HCT116 (cell line): ENCODE measurements at regions not wholly inside any gene's neighbourhood (a gene's known extent, or its start where the extent isn't known, plus 50 kb on each side); places are given as distances from the start of the nearest gene placed in this dataset.

ENCODE experiments used
- CTCF ChIP-seq, 3 experiments: fragments of 200-600 bp in 1 of 3; sonication (generic) in 1 of 3; IDR thresholded peaks in 2 of 3; conservative IDR thresholded peaks in 1 of 3; 2 replicates each; pipeline ENCODE4 v1.5.1; 2012 to 2017; ENCODE audit warnings: low read depth in 2 of 3, low read length in 2 of 3, antibody characterized with exemption in 1 of 3, borderline replicate concordance in 1 of 3, control low read depth in 1 of 3, mild to moderate bottlenecking in 1 of 3, mixed read lengths in 1 of 3, mixed run types in 1 of 3, moderate library complexity in 1 of 3; ENCODE audit not compliant: insufficient read depth in 1 of 3
- EZH2 ChIP-seq: fragments of 200-600 bp; sonication (generic); IDR thresholded peaks from 2 replicates; pipeline ENCODE4 v1.6.1; 2017; ENCODE audit warnings: antibody characterized with exemption, mixed run types
- JUND ChIP-seq: IDR thresholded peaks from 2 replicates; pipeline ENCODE4 v1.6.1; 2012
- MAX ChIP-seq: IDR thresholded peaks from 2 replicates; pipeline ENCODE4 v1.6.1; 2012
- POLR2A ChIP-seq: IDR thresholded peaks from 2 replicates; pipeline ENCODE4 v1.7.0; 2011; ENCODE audit warnings: borderline replicate concordance; ENCODE audit not compliant: insufficient read depth, insufficient read length; ENCODE audit errors: extremely low read depth
- POLR2AphosphoS5 ChIP-seq: IDR thresholded peaks from 2 replicates; pipeline ENCODE4 v1.6.1; 2011; ENCODE audit warnings: mild to moderate bottlenecking, low read depth, low read length, moderate library complexity
- RAD21 ChIP-seq: IDR thresholded peaks from 2 replicates; pipeline ENCODE4 v1.6.1; 2012; ENCODE audit warnings: low read depth, mild to moderate bottlenecking
- REST ChIP-seq: IDR thresholded peaks from 2 replicates; pipeline ENCODE4 v1.6.1; 2012; ENCODE audit warnings: low read depth
- SIN3A ChIP-seq: IDR thresholded peaks from 2 replicates; pipeline ENCODE4 v1.6.1; 2012; ENCODE audit warnings: low read depth
- SP1 ChIP-seq: IDR thresholded peaks from 2 replicates; pipeline ENCODE4 v1.6.1; 2012; ENCODE audit warnings: low read depth

- TF ChIP-seq POLR2AphosphoS5 (no peak), JUND (no peak), POLR2A (no peak), CTCF (IDR thresholded peaks at IDR 0.05 in 2 of 3, conservative IDR thresholded peaks at IDR 0.05 in 1 of 3; ENCODE audit: borderline replicate concordance in 1 of 3, insufficient read depth in 1 of 3, low read depth in 2 of 3, low read length in 2 of 3) (no peak), EZH2 (no peak), SP1 (no peak), MAX (no peak), RAD21 (no peak), SIN3A (no peak), REST (no peak)
These were observed 50.8 kb upstream of the NUDT10 start for GRCh38 chrX:51281758-51282318.
